Keratinocyte (primary cell): ENCODE measurements at regions not wholly inside any gene's neighbourhood (a gene's known extent, or its start where the extent isn't known, plus 50 kb on each side); places are given as distances from the start of the nearest gene placed in this dataset.

Experiments used
- DNase-seq: peaks from one replicate; pipeline ENCODE4 v3.0.0-alpha.2; 2011; ENCODE audit warnings: low read depth, missing footprints, low spot score
- FAIRE-seq: peaks from 2 replicates; lab custom pipeline; 2011; peaks lifted over from hg19 to GRCh38; lab: Jason Lieb, UNC
- H2AFZ ChIP-seq: 2 replicates; pipeline ENCODE4 v1.6.0; 2012; ENCODE audit warnings: low read length, control low read depth, inconsistent platforms; ENCODE audit not compliant: control insufficient read depth
- H3K27ac ChIP-seq: 2 replicates; pipeline ENCODE4 v1.5.1; 2011; ENCODE audit warnings: low read length; ENCODE audit not compliant: control insufficient read depth, insufficient read depth
- H3K27me3 ChIP-seq: 3 replicates; pipeline ENCODE4 v1.6.0; 2011; ENCODE audit warnings: low read length; ENCODE audit not compliant: control insufficient read depth, insufficient read depth; ENCODE audit errors: extremely low read depth
- H3K36me3 ChIP-seq, 2 experiments: 2 replicates in 1 of 2; 3 replicates in 1 of 2; pipeline ENCODE4 v1.5.1; 2011; ENCODE audit warnings: low read length in 2 of 2, mild to moderate bottlenecking in 1 of 2; ENCODE audit not compliant: control insufficient read depth in 2 of 2, insufficient read depth in 2 of 2; ENCODE audit errors: extremely low read depth in 1 of 2
- H3K4me1 ChIP-seq: 3 replicates; pipeline ENCODE4 v1.5.1; 2011; ENCODE audit warnings: low read length; ENCODE audit not compliant: control insufficient read depth, insufficient read depth; ENCODE audit errors: extremely low read depth
- H3K4me2 ChIP-seq: 3 replicates; pipeline ENCODE4 v1.6.0; 2011; ENCODE audit warnings: low read depth, low read length; ENCODE audit not compliant: control insufficient read depth, insufficient read depth; ENCODE audit errors: extremely low read depth
- H3K4me3 ChIP-seq, 3 experiments: fragments of 200-600 bp in 1 of 3; sonication (generic) in 1 of 3; 2 replicates in 2 of 3; 3 replicates in 1 of 3; pipeline ENCODE4 v1.5.1; 2011 to 2016; ENCODE audit warnings: low read length in 3 of 3, mild to moderate bottlenecking in 3 of 3, control low read depth in 2 of 3, inconsistent platforms in 1 of 3, low read depth in 1 of 3, mixed read lengths in 1 of 3, mixed run types in 1 of 3, moderate library complexity in 1 of 3; ENCODE audit not compliant: control insufficient read depth in 2 of 3, insufficient read depth in 2 of 3; ENCODE audit errors: extremely low read depth in 1 of 3
- H3K79me2 ChIP-seq: 2 replicates; pipeline ENCODE4 v1.6.0; 2012; ENCODE audit warnings: low read length; ENCODE audit not compliant: control insufficient read depth, insufficient read depth
- H3K9ac ChIP-seq: 3 replicates; pipeline ENCODE4 v1.6.0; 2011; ENCODE audit warnings: low read length; ENCODE audit not compliant: control insufficient read depth, insufficient read depth; ENCODE audit errors: extremely low read depth
- H3K9me1 ChIP-seq: 3 replicates; pipeline ENCODE4 v1.6.0; 2011; ENCODE audit warnings: low read length; ENCODE audit not compliant: control insufficient read depth, insufficient read depth; ENCODE audit errors: extremely low read depth
- H3K9me3 ChIP-seq: 2 replicates; pipeline ENCODE4 v1.5.1; 2012; ENCODE audit warnings: low read depth, low read length; ENCODE audit not compliant: control insufficient read depth
- H4K20me1 ChIP-seq: 3 replicates; pipeline ENCODE4 v1.6.0; 2011; ENCODE audit warnings: low read length; ENCODE audit not compliant: control insufficient read depth, insufficient read depth; ENCODE audit errors: extremely low read depth
- CTCF ChIP-seq, 3 experiments: IDR thresholded peaks in 1 of 3; conservative IDR thresholded peaks in 1 of 3; optimal IDR thresholded peaks in 1 of 3; 2 replicates in 2 of 3; 3 replicates in 1 of 3; pipeline versions ENCODE3 to v1.5.1; 2011; ENCODE audit warnings: low read length in 3 of 3, mild to moderate bottlenecking in 3 of 3, moderate library complexity in 2 of 3, control low read depth in 1 of 3, inconsistent platforms in 1 of 3; ENCODE audit not compliant: insufficient read depth in 2 of 3; ENCODE audit errors: extremely low read depth in 1 of 3
- EZH2 ChIP-seq: IDR thresholded peaks from one replicate; pipeline ENCODE4 v1.6.1; 2012; ENCODE audit warnings: inconsistent platforms, mild to moderate bottlenecking, low read length, moderate library complexity
- dilution Hi-C: fragments of 300-500 bp; cut with MboI; formaldehyde crosslinking; loops from one replicate; pipeline ENCODE4 v1.7.0; 2020; ENCODE audit warnings: low sequenced_read_pairs; ENCODE audit not compliant: extremely low pct_ligation_motif_present

GRCh38 chr6:166079841-166080240 is 87.8 kb downstream of the TBXT start:
- TF ChIP-seq EZH2 (no peak), CTCF (optimal IDR thresholded peaks at IDR 0.05 in 1 of 3, IDR thresholded peaks at IDR 0.05 in 1 of 3, conservative IDR thresholded peaks at IDR 0.05 in 1 of 3; ENCODE audit: extremely low read depth in 1 of 3, insufficient read depth in 2 of 3, low read length in 3 of 3) (no peak)
- FAIRE-seq (no peak), DNase-seq (no peak)
- H3K4me1 ChIP-seq, result no peaks in the 10 kb centered on the region
- no peak overlapping the region for H2AFZ ChIP-seq
- no peaks in the 10 kb centered on the region for H3K36me3 ChIP-seq
- no peak overlapping the region for H3K27ac ChIP-seq
- peaks cover 2% of the 10 kb centered on the region for H3K9me3 ChIP-seq
- H4K20me1 ChIP-seq, result no peaks in the 10 kb centered on the region
- no peaks in the 10 kb centered on the region for H3K9me1 ChIP-seq
- dilution Hi-C loops, result no loop called here
- no peaks in the 10 kb centered on the region for H3K79me2 ChIP-seq
- no peak overlapping the region for H3K4me2 ChIP-seq
- no peak overlapping the region for H3K9ac ChIP-seq
- no peaks in the 10 kb centered on the region for H3K27me3 ChIP-seq
- no peak overlapping the region for H3K4me3 ChIP-seq

GRCh38 chr6:166078294-166078693 is 89.4 kb downstream of the TBXT start:
- H3K36me3 ChIP-seq, result no peaks in the 10 kb centered on the region
- dilution Hi-C loops, result no loop called here
- FAIRE-seq (no peak), DNase-seq (no peak)
- no peak overlapping the region for H2AFZ ChIP-seq
- H3K79me2 ChIP-seq, result no peaks in the 10 kb centered on the region
- H3K4me3 ChIP-seq, result no peak overlapping the region
- H3K9me1 ChIP-seq, result no peaks in the 10 kb centered on the region
- H3K4me1 ChIP-seq, result no peaks in the 10 kb centered on the region
- H4K20me1 ChIP-seq, result no peaks in the 10 kb centered on the region
- no peak overlapping the region for H3K9ac ChIP-seq
- no peak for TF ChIP-seq EZH2
- TF ChIP-seq CTCF (optimal IDR thresholded peaks at IDR 0.05 in 1 of 3, IDR thresholded peaks at IDR 0.05 in 1 of 3, conservative IDR thresholded peaks at IDR 0.05 in 1 of 3; ENCODE audit: extremely low read depth in 1 of 3, insufficient read depth in 2 of 3, low read length in 3 of 3), result no peak
- no peak overlapping the region for H3K27ac ChIP-seq
- no peak overlapping the region for H3K4me2 ChIP-seq
- H3K27me3 ChIP-seq, result no peaks in the 10 kb centered on the region
- peaks cover 2% of the 10 kb centered on the region for H3K9me3 ChIP-seq
